Activated naive CD4-positive, alpha-beta T cell treated with anti-CD3 and anti-CD28 coated beads, Interleukin-2, amount 50 U/mL, for 24 hours (primary cell): ENCODE measurements at regions not wholly inside any gene's neighbourhood (a gene's known extent, or its start where the extent isn't known, plus 50 kb on each side); places are given as distances from the start of the nearest gene placed in this dataset.

Experiments
- H3K27ac Mint-ChIP-seq: one replicate; pipeline ENCODE4 v1.8.0; 2021; ENCODE audit warnings: mild to moderate bottlenecking, mixed read lengths
- H3K27me3 Mint-ChIP-seq: one replicate; pipeline ENCODE4 v1.8.0; 2021; ENCODE audit warnings: mixed read lengths
- H3K36me3 Mint-ChIP-seq: one replicate; pipeline ENCODE4 v1.8.0; 2021; ENCODE audit warnings: mixed read lengths
- H3K4me1 Mint-ChIP-seq: one replicate; pipeline ENCODE4 v1.8.0; 2021; ENCODE audit warnings: mixed read lengths
- H3K4me3 Mint-ChIP-seq: one replicate; pipeline ENCODE4 v1.8.0; 2021; ENCODE audit warnings: mild to moderate bottlenecking, mixed read lengths
- H3K9me3 Mint-ChIP-seq: one replicate; pipeline ENCODE4 v1.8.0; 2021; ENCODE audit warnings: mixed read lengths

GRCh38 chr4:1575418-1576303, 108.5 kb downstream of the FAM53A start:
- H3K27ac Mint-ChIP-seq: no peak overlapping the region
- H3K36me3 Mint-ChIP-seq: no peaks in the 10 kb centered on the region
- no peaks in the 10 kb centered on the region for H3K9me3 Mint-ChIP-seq
- no peak overlapping the region for H3K4me3 Mint-ChIP-seq
- H3K27me3 Mint-ChIP-seq: no peaks in the 10 kb centered on the region
- peaks cover 5% of the 10 kb centered on the region for H3K4me1 Mint-ChIP-seq

- peaks cover 5% of the 10 kb centered on the region for H3K4me1 Mint-ChIP-seq
- H3K27ac Mint-ChIP-seq: no peak overlapping the region
- no peaks in the 10 kb centered on the region for H3K36me3 Mint-ChIP-seq
- H3K9me3 Mint-ChIP-seq: no peaks in the 10 kb centered on the region
- no peaks in the 10 kb centered on the region for H3K27me3 Mint-ChIP-seq
- no peak overlapping the region for H3K4me3 Mint-ChIP-seq
Measured at GRCh38 chr4:1574601-1575417, 109.3 kb downstream of the FAM53A start.

GRCh38 chr4:1573830-1574459, 110.2 kb downstream of the FAM53A start:
- H3K4me3 Mint-ChIP-seq: no peak overlapping the region
- H3K9me3 Mint-ChIP-seq: no peaks in the 10 kb centered on the region
- H3K27ac Mint-ChIP-seq: no peak overlapping the region
- H3K4me1 Mint-ChIP-seq: peaks cover 5% of the 10 kb centered on the region
- no peaks in the 10 kb centered on the region for H3K36me3 Mint-ChIP-seq
- no peaks in the 10 kb centered on the region for H3K27me3 Mint-ChIP-seq

DNA sequence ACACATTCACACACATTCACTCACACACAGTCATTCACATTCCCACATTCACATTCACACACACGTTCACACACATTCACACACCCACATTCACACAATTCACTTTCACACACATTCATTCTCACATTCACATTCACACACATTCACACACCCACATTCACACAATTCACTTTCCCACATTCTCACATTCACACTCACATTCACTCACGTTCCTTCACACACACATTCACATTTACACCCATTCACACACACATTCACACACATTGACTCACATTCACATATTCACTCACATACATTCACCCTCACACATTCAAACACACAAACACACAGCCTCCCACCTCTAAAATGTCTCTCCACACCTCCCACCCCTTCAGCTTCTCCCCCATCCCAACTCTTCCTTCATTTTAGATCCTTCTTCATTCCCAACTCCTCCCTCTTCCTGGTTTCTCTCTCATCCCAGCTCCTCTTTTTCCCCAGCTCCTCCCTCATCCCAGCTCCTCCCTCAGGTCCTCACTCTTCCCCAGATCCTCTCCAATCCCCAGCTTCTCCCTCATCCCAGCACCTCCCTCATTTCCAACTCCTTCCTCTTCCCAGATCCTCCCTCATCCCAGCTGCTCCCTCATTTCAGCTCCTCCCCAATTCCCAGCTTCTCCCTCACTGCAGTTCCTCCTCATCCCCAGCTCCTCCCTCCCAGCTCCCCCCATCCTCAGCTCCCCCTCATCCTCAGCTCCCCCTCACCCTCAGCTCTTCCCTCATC, 111.0 kb downstream of the FAM53A start:
- Mint-ChIP-seq H3K9me3 (no peaks in the 10 kb centered on the region), H3K36me3 (no peaks in the 10 kb centered on the region), H3K4me1 (peaks cover 5% of the 10 kb centered on the region), H3K27ac (no peak overlapping the region), H3K4me3 (no peak overlapping the region), H3K27me3 (no peaks in the 10 kb centered on the region)

GRCh38 chr4:1572521-1572920, 111.6 kb downstream of the FAM53A start:
- no peaks in the 10 kb centered on the region for H3K36me3 Mint-ChIP-seq
- H3K4me1 Mint-ChIP-seq: peaks cover 5% of the 10 kb centered on the region
- no peak overlapping the region for H3K27ac Mint-ChIP-seq
- H3K4me3 Mint-ChIP-seq: no peak overlapping the region
- H3K9me3 Mint-ChIP-seq: no peaks in the 10 kb centered on the region
- H3K27me3 Mint-ChIP-seq: no peaks in the 10 kb centered on the region

DNA sequence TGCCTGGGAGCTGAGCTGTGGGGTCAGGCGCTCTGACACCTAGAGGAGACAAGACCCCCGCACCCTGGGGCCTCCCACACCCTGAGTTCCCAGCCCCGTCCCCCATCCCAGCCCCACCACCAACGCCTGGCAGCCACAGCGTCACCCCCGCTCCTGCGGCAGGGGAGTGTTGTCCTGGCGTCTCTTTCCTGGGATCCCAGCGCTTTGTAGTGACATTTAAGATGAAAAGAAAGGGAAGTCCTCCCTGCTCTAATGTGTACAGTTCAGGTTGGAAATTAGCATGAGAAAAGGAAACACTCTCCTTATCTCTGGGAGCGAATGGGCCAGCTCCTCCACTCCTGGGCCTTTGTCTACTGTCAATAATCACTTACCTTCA, 112.1 kb downstream of the FAM53A start:
- Mint-ChIP-seq H3K27me3 (no peaks in the 10 kb centered on the region), H3K27ac (no peak overlapping the region), H3K4me1 (peaks cover 5% of the 10 kb centered on the region), H3K9me3 (no peaks in the 10 kb centered on the region), H3K36me3 (no peaks in the 10 kb centered on the region), H3K4me3 (no peak overlapping the region)

- Mint-ChIP-seq H3K36me3 (no peaks in the 10 kb centered on the region), H3K4me1 (peaks cover 5% of the 10 kb centered on the region), H3K4me3 (no peak overlapping the region), H3K9me3 (no peaks in the 10 kb centered on the region), H3K27me3 (no peaks in the 10 kb centered on the region), H3K27ac (no peak overlapping the region)
Measured at GRCh38 chr4:1571165-1572009, 112.7 kb downstream of the FAM53A start.

DNA sequence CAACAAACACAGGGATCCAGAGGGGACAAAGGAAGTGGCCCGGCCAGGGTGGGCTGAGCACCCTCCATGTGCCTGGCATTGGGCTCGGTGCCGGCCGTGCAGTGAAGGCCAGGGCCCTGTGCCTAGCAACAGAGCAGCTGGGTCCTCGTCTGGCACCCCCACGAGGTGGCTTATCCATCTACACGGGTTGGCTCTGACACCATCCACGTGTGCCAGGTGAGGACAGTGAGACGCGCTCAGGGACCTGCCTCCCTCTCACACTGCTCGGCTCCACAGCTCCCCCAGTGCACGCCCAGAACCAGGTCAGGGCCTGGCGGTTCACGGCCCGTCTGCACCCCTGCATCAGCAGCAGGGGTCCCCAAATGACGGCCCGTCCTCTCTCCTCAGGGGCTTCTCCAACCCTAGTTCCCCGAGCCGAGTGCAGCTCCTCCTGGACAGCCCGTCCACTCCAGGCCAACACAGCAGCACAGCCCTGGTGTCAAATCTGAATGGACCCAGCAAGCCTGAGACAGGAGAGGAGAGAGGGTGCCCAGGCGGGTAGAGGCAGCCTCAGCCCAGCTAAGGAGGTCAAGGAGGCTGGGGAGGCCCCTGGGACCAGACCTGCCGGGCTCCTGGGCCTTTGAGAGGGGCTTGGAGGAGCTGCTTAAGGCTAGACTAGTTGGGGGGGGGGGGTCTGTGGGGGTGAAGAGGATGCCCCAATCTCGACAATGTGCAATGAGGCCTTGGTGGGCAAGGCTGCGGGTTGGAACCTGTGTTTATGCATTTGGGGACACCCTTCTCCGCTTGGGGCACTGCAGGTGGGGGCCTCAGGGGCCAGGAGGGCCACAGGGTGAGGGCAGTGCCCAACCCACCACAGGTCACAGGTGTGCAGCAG, 113.6 kb downstream of the FAM53A start:
- Mint-ChIP-seq H3K27me3 (peaks cover 2% of the 10 kb centered on the region), H3K4me1 (peaks cover 3% of the 10 kb centered on the region), H3K36me3 (no peaks in the 10 kb centered on the region), H3K27ac (no peak overlapping the region), H3K9me3 (no peaks in the 10 kb centered on the region), H3K4me3 (no peak overlapping the region)

DNA sequence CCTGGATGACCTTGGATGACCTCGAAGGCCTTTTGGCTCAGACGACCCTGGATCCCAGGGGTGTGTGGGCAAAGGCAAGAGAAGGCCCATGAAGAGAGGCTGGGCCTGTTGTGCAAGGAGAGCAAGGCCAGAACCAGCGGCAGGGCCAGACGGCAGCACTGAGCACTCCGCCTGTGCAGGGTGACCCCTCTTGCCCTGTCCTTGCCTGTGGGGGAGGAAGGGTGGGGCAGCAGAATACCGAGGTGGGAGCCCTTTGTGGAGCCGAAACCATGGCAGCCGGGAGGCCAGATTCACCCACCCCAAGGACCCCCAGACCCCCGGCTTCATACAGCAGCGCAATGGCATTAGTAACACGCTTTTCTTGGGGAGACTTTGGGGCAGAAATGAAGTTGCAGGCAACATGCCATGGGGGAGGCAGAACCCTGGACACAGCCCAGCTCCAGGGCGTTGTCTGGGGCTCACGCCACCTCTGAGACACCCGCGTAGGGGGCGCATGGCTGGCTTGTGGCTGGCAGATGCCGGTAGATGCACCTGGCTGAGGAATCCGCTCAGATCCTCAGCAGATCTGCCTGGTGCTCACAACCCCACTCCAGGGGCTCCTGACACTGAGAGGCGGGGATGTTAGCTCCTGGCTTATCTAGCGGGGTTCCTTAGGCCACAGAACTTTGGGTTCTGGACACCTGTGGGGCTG, 114.5 kb downstream of the FAM53A start:
- Mint-ChIP-seq H3K9me3 (no peaks in the 10 kb centered on the region), H3K4me1 (peaks cover 3% of the 10 kb centered on the region), H3K27ac (no peak overlapping the region), H3K4me3 (no peak overlapping the region), H3K36me3 (no peaks in the 10 kb centered on the region), H3K27me3 (peaks cover 2% of the 10 kb centered on the region)

DNA sequence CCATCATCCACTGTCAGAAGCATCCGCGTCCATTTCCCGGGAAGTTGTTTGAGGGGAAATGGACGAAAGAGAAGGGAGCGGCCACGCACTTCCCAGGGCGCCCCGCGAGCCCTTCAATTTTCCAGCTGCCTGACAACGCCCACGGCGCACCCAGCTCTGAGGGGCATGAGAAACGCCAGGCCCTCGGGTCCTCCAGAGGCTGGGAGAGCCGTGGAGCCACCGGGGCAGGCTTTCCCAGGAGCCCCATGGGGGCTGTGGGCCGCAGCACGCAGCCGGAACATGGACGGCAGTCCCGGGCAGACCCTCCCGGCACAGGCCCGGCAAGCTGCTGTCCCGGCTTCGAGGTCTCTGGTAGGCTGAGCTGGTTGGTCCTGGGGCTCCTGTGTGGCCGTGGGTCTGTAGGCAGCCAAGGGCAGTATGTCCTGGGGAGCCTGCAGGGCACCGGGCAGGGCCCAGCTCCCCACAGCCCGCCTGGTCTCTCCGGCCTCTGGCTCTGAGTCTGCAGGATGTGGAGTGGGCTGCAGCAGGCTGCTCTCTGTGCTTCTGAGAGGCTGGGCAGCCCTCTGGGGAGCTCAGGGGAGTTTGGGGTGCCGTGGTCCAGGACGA, 115.2 kb downstream of the FAM53A start:
- Mint-ChIP-seq H3K4me1 (peaks cover 3% of the 10 kb centered on the region), H3K27ac (no peak overlapping the region), H3K9me3 (no peaks in the 10 kb centered on the region), H3K4me3 (no peak overlapping the region), H3K36me3 (no peaks in the 10 kb centered on the region), H3K27me3 (peaks cover 2% of the 10 kb centered on the region)

GRCh38 chr4:1567808-1568581, 116.1 kb downstream of the FAM53A start:
- no peaks in the 10 kb centered on the region for H3K36me3 Mint-ChIP-seq
- peaks cover 3% of the 10 kb centered on the region for H3K4me1 Mint-ChIP-seq
- H3K27ac Mint-ChIP-seq: no peak overlapping the region
- peaks cover 2% of the 10 kb centered on the region for H3K27me3 Mint-ChIP-seq
- no peaks in the 10 kb centered on the region for H3K9me3 Mint-ChIP-seq
- no peak overlapping the region for H3K4me3 Mint-ChIP-seq

DNA sequence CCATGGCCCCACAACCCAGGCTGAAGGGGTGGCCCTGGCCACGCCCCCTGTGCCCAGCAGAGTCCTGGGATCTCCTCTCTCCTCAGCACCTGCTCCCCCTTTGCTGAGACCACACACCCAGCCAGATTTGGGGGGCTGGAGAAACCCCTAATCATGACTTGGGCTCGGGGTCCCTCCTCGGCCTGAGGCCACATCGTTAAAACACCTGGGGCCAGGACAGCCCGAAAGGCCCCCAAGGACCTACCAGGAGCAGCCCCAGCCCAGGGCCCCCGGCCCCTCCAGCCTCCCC, 116.7 kb downstream of the FAM53A start:
- Mint-ChIP-seq H3K27ac (no peak overlapping the region), H3K4me1 (peaks cover 3% of the 10 kb centered on the region), H3K4me3 (no peak overlapping the region), H3K27me3 (peaks cover 2% of the 10 kb centered on the region), H3K9me3 (no peaks in the 10 kb centered on the region), H3K36me3 (no peaks in the 10 kb centered on the region)
